Ovary (tissue), 7 donors: ENCODE measurements at regions not wholly inside any gene's neighbourhood (a gene's known extent, or its start where the extent isn't known, plus 50 kb on each side); places are given as distances from the start of the nearest gene placed in this dataset.

Experiments used
- DNase-seq, 5 donors: peaks; one replicate each; pipeline ENCODE4 v3.0.0-alpha.2; 2019 to 2020
- H3K27ac ChIP-seq, 2 donors: fragments of 200-600 bp; one replicate each; pipeline versions ENCODE4 v1.5.1 to v1.8.0; 2019 to 2022
- H3K27me3 ChIP-seq: fragments of 200-600 bp; one replicate; pipeline ENCODE4 v1.8.0; 2022
- H3K36me3 ChIP-seq: fragments of 200-600 bp; sonication (generic); one replicate; pipeline ENCODE4 v1.5.1; 2019
- H3K4me1 ChIP-seq: one replicate; pipeline ENCODE4 v1.8.1; 2013; ENCODE audit warnings: mild to moderate bottlenecking, moderate library complexity; ENCODE audit not compliant: insufficient read depth
- H3K4me3 ChIP-seq: fragments of 200-600 bp; sonication (generic); one replicate; pipeline ENCODE4 v1.5.1; 2017
- H3K9me3 ChIP-seq, 2 donors: fragments of 200-600 bp in 1 of 2; sonication (generic) in 1 of 2; one replicate each; pipeline versions ENCODE4 v1.5.1 to v1.8.1; 2013 to 2019; ENCODE audit warnings: mild to moderate bottlenecking in 1 of 2, moderate library complexity in 1 of 2
- EP300 ChIP-seq: sonication (generic); formaldehyde crosslinking; IDR thresholded peaks from one replicate; pipeline ENCODE4 v1.6.1; 2017; ENCODE audit warnings: antibody characterized with exemption
- POLR2A ChIP-seq: fragments of 450-650 bp; IDR thresholded peaks from one replicate; pipeline ENCODE4 v1.6.1; 2017; ENCODE audit warnings: antibody characterized with exemption, mild to moderate bottlenecking, moderate library complexity
- WGBS, 3 donors: extraction: QIAGEN DNeasy Blood & Tissue Kit in 1 of 3; methylation state at CpG; one replicate each; pipeline versions ENCODE4 v1.1.5 to v1.1.7; 2013 to 2017; 5-methylcytosine and 5-hydroxymethylcytosine counted together
- intact Hi-C, 4 donors: fragments of 100-400 bp; cut with DNase I; formaldehyde crosslinking; loops; one replicate each; pipeline versions ENCODE4 v1.11.0 to v1.15.1; 2022 to 2023
- TF ChIP-seq, protein P1 (sequence below), 3 donors: fragments of 450-650 bp in 2 of 3; fragments of 200-600 bp in 1 of 3; IDR thresholded peaks; one replicate each; pipeline versions ENCODE4 v1.5.1 to v1.8.0; 2016 to 2022; ENCODE audit warnings: antibody characterized with exemption in 3 of 3, mild to moderate bottlenecking in 1 of 3
- donor health status: DM: no; HTN: no; CAD: no; lungs with moderate emphysema.
- donor health status: DM: no; HTN: no; CAD: no.
- donor health status: Bipolar disorder and iron deficiency.
- donor health status: DM: no; HTN: no; CAD: no.
- donor health status: DM: yes; HTN: yes; CAD: no.

GRCh38 chr1:25039229-25039628 lies 109.2 kb upstream of the RUNX3 start:
- intact Hi-C loops, result no loop called here
- no peaks in the 10 kb centered on the region for H3K4me1 ChIP-seq
- TF ChIP-seq, protein P1, sequence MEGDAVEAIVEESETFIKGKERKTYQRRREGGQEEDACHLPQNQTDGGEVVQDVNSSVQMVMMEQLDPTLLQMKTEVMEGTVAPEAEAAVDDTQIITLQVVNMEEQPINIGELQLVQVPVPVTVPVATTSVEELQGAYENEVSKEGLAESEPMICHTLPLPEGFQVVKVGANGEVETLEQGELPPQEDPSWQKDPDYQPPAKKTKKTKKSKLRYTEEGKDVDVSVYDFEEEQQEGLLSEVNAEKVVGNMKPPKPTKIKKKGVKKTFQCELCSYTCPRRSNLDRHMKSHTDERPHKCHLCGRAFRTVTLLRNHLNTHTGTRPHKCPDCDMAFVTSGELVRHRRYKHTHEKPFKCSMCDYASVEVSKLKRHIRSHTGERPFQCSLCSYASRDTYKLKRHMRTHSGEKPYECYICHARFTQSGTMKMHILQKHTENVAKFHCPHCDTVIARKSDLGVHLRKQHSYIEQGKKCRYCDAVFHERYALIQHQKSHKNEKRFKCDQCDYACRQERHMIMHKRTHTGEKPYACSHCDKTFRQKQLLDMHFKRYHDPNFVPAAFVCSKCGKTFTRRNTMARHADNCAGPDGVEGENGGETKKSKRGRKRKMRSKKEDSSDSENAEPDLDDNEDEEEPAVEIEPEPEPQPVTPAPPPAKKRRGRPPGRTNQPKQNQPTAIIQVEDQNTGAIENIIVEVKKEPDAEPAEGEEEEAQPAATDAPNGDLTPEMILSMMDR (IDR thresholded peaks at IDR 0.05), result no peak
- TF ChIP-seq EP300 (no peak), POLR2A (no peak)
- no peak overlapping the region for H3K4me3 ChIP-seq
- H3K27ac ChIP-seq, result no peak overlapping the region
- H3K27me3 ChIP-seq, result no peaks in the 10 kb centered on the region
- WGBS, 3 donors, result 57 to 68% (median 63%) methylated on average over 7 to 8 of the region's 8 CpGs
- DNase-seq, result no peak
- H3K36me3 ChIP-seq, result no peaks in the 10 kb centered on the region
- H3K9me3 ChIP-seq, result no peaks in the 10 kb centered on the region

- TF ChIP-seq, protein P1 (IDR thresholded peaks at IDR 0.05), result no peak
- TF ChIP-seq POLR2A, result no peak
- no peak for TF ChIP-seq EP300
- no peak for DNase-seq
- H3K36me3 ChIP-seq, result no peaks in the 10 kb centered on the region
- no peaks in the 10 kb centered on the region for H3K27me3 ChIP-seq
- WGBS, 3 donors, result 54 to 84% (median 64%) methylated on average over 3 to 4 of the region's 4 CpGs
- no peaks in the 10 kb centered on the region for H3K4me1 ChIP-seq
- intact Hi-C loops, result no loop called here
- no peaks in the 10 kb centered on the region for H3K9me3 ChIP-seq
- H3K27ac ChIP-seq, result no peak overlapping the region
- no peak overlapping the region for H3K4me3 ChIP-seq
Measured at GRCh38 chr1:25038699-25039098, 108.6 kb upstream of the RUNX3 start.

DNA sequence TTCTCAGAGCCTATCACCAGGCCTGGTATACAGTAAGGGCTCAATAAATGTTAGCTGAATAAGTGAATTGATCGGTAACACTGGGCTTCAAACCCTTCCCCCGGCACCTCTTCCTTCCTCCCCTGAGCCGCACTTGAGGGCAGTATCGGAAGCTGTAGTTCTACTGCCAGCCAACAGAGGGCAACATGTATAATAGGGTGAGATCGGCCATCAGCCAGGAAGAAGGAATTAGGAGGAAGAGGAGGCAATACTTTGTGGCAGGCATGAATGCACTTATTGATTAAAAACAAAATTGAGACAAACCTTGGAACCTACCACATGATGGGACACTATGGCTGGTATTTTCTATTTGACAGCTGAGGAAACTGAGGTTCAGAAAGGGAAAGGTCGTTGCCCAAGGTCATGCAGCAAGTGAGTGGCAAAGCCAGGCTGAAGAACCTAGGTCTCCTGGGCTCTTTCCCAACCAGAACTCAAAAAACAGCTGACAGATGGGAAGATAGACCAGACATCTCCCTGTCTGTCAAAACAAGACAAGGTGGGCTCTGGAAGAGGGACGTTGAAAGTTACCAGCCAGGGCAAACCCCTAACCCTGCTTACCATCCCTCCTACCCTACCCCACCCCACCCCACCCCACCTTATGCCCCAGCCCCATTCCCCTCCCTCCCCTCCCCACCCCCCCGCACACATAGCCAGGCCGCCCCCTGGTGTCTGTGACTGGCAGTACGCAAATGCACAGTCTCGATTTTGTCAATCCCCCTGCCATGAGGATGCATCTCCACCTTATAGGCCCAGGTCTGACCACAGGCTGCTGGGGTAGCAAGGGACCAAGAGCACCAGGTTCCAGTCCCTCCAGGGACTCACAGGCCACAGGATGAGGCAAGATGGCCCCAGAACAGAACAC lies 107.3 kb upstream of the RUNX3 start:
- intact Hi-C loops, result no loop called here
- 56 to 60% (median 58%) methylated on average over 11 of the region's 11 CpGs for WGBS, 3 donors

GRCh38 chr1:25036117-25036546 lies 106.1 kb upstream of the RUNX3 start:
- Histone ChIP-seq H3K9me3 (no peaks in the 10 kb centered on the region), H3K27me3 (no peaks in the 10 kb centered on the region), H3K4me3 (no peak overlapping the region), H3K36me3 (no peaks in the 10 kb centered on the region), H3K27ac (no peak overlapping the region), H3K4me1 (no peaks in the 10 kb centered on the region)
- intact Hi-C loops, result no loop called here
- WGBS, 3 donors, result 93 to 95% (median 94%) methylated on average over 3 of the region's 3 CpGs
- TF ChIP-seq POLR2A, result no peak
- TF ChIP-seq EP300, result no peak
- TF ChIP-seq, protein P1 (IDR thresholded peaks at IDR 0.05), result no peak
- no peak for DNase-seq

More for the DNA sequence above, 107.3 kb upstream of the RUNX3 start:
- TF ChIP-seq, protein P1 (IDR thresholded peaks at IDR 0.05), result no peak
- TF ChIP-seq EP300, result no peak
- no peak for TF ChIP-seq POLR2A
- DNase-seq, result no peak
- no peak overlapping the region for H3K4me3 ChIP-seq
- no peak overlapping the region for H3K27ac ChIP-seq
- H3K27me3 ChIP-seq, result no peaks in the 10 kb centered on the region
- no peaks in the 10 kb centered on the region for H3K36me3 ChIP-seq
- H3K4me1 ChIP-seq, result no peaks in the 10 kb centered on the region
- H3K9me3 ChIP-seq, result no peaks in the 10 kb centered on the region
